BLaER1 (cell line): ENCODE measurements at regions not wholly inside any gene's neighbourhood (a gene's known extent, or its start where the extent isn't known, plus 50 kb on each side); places are given as distances from the start of the nearest gene placed in this dataset.
"Not testable (repeated sequence)": the region's sequence is repeated elsewhere in the genome, so short reads cannot be mapped to it uniquely, and the experiment has no call there.

ENCODE experiments used
- H3K27ac ChIP-seq: shearing (Covaris generic); formaldehyde crosslinking; 2 replicates; pipeline ENCODE4 v1.8.1; 2022
- H3K27me3 ChIP-seq: shearing (Covaris generic); formaldehyde crosslinking; 2 replicates; pipeline ENCODE4 v1.8.1; 2022
- H3K36me3 ChIP-seq: shearing (Covaris generic); formaldehyde crosslinking; 2 replicates; pipeline ENCODE4 v1.8.1; 2022
- H3K4me1 ChIP-seq: shearing (Covaris generic); formaldehyde crosslinking; 2 replicates; pipeline ENCODE4 v1.8.1; 2022
- H3K4me2 ChIP-seq: shearing (Covaris generic); formaldehyde crosslinking; 2 replicates; pipeline ENCODE4 v1.8.1; 2022
- H3K4me3 ChIP-seq: shearing (Covaris generic); formaldehyde crosslinking; 2 replicates; pipeline ENCODE4 v1.8.1; 2022
- H3K9ac ChIP-seq: shearing (Covaris generic); formaldehyde crosslinking; 2 replicates; pipeline ENCODE4 v1.8.1; 2022
- H3K9me3 ChIP-seq: shearing (Covaris generic); formaldehyde crosslinking; 2 replicates; pipeline ENCODE4 v1.8.1; 2022
- H4K20me1 ChIP-seq: shearing (Covaris generic); formaldehyde crosslinking; 2 replicates; pipeline ENCODE4 v1.8.1; 2022
- Cebpa-rat ChIP-seq: shearing (Covaris generic); IDR thresholded peaks from 2 replicates; pipeline ENCODE4 v1.8.1; 2022

DNA sequence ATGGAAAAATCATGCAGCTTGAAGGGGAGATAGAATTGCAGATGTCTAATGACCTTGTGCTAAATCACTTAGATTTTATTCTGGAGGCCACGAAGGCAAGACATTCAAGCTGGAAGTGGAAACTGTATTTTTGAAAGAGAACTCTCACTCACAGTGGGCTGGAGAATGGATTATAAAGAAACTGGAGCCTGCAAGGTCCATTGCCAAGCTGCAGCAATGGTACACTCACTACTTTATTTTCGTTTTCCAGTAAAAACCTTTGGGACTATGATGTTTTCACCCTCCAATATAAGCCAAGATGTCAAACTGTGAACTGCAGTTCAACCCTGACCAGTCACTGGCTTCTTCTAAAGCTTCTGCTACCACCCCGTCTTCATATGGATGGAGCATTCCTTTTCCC, 62.0 kb downstream of the SKIDA1 start:
- H3K27me3 ChIP-seq = no peaks in the 10 kb centered on the region
- H3K4me2 ChIP-seq = no peak overlapping the region
- H3K4me1 ChIP-seq = no peaks in the 10 kb centered on the region
- H3K27ac ChIP-seq = no peak overlapping the region
- H3K4me3 ChIP-seq = no peak overlapping the region
- no peak for TF ChIP-seq Cebpa-rat
- H3K9ac ChIP-seq = no peak overlapping the region
- H4K20me1 ChIP-seq = no peaks in the 10 kb centered on the region
- H3K9me3 ChIP-seq = no peaks in the 10 kb centered on the region
- H3K36me3 ChIP-seq = no peaks in the 10 kb centered on the region

DNA sequence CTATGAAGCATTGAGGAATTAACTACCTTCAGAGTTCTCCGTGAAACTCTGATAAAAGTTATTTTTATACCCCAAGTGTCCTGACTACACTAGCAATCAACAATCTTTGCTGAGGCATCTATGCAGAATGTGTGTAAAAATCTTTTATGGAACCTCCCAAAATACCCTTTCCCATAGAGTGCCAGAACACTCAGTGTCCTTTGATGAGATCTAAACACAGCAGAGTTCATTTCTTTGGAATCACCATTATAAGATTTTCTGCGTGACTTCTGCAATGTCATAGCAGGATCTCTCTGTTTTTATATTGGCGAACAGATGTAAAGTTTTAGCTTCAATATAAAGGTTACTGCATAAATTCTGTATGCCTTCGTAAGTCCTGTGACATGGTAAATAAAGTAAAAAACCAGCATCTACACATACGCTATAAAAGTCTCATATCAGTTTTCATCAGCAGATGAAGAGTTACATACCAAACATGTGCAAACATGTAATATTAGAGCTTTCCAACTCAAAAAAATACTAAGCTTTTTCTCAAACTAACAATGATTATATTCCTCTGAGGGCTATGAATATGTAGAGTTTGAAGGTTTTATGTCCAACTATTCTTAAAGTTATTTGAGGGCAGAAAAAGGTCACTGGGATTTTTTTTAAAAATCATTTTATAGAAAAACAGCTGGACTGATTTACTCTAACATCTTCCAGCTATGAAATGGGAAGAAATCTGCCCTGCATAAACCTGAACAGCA, 67.2 kb downstream of the SKIDA1 start:
- Histone ChIP-seq H3K9me3 (peaks cover 11% of the 10 kb centered on the region; the same call in 1 of the 2 replicates), H3K9ac (no peak overlapping the region), H3K4me3 (no peak overlapping the region), H3K4me1 (no peaks in the 10 kb centered on the region), H4K20me1 (no peaks in the 10 kb centered on the region), H3K27me3 (no peaks in the 10 kb centered on the region), H3K36me3 (no peaks in the 10 kb centered on the region), H3K27ac (no peak overlapping the region), H3K4me2 (no peak overlapping the region)
- TF ChIP-seq Cebpa-rat = no peak

DNA sequence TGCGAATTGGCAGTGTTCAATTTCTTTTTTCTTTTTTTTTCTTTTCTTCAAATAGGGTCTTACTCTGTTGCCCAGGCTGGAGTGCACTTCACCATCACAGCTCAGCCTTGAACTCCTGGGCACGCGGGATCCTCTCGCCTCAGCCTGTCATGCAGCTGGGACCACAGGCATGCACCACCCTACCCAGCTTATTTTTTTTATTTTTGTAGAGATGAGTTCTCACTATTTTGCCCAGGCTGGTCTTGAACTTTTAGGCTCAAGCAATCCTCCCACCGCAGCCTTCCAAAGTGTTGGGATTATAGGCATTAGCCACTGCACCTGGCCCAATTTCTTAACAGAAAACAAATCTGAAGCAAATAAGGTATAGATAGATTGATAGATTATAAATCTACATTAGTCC, 69.3 kb downstream of the SKIDA1 start:
- no peak for TF ChIP-seq Cebpa-rat
- Histone ChIP-seq H3K9me3 (peaks cover 11% of the 10 kb centered on the region; the same call in 1 of the 2 replicates), H3K4me1 (no peaks in the 10 kb centered on the region), H4K20me1 (no peaks in the 10 kb centered on the region), H3K36me3 (no peaks in the 10 kb centered on the region), H3K4me2 (no peak overlapping the region), H3K9ac (no peak overlapping the region), H3K4me3 (no peak overlapping the region), H3K27me3 (no peaks in the 10 kb centered on the region), H3K27ac (no peak overlapping the region)

- Histone ChIP-seq H3K4me2 (no peak overlapping the region), H3K9ac (no peak overlapping the region), H3K4me3 (no peak overlapping the region), H3K9me3 (peaks cover 11% of the 10 kb centered on the region; the same call in 1 of the 2 replicates), H3K36me3 (no peaks in the 10 kb centered on the region), H3K27me3 (no peaks in the 10 kb centered on the region), H4K20me1 (no peaks in the 10 kb centered on the region), H3K4me1 (no peaks in the 10 kb centered on the region), H3K27ac (no peak overlapping the region)
- TF ChIP-seq Cebpa-rat = no peak
These were observed 73.3 kb downstream of the SKIDA1 start for GRCh38 chr10:21452203-21452602.

- no peak overlapping the region for H3K9ac ChIP-seq
- H3K4me1 ChIP-seq = peaks cover under 1% of the 10 kb centered on the region; the same call in 1 of the 2 replicates
- no peaks in the 10 kb centered on the region for H3K36me3 ChIP-seq
- H3K9me3 ChIP-seq = no peaks in the 10 kb centered on the region
- TF ChIP-seq Cebpa-rat = no peak
- H3K4me2 ChIP-seq = no peak overlapping the region
- no peak overlapping the region for H3K27ac ChIP-seq
- H3K4me3 ChIP-seq = no peak overlapping the region
- H4K20me1 ChIP-seq = no peaks in the 10 kb centered on the region
- no peaks in the 10 kb centered on the region for H3K27me3 ChIP-seq
These were observed 76.1 kb downstream of the SKIDA1 start for GRCh38 chr10:21449288-21449966.

DNA sequence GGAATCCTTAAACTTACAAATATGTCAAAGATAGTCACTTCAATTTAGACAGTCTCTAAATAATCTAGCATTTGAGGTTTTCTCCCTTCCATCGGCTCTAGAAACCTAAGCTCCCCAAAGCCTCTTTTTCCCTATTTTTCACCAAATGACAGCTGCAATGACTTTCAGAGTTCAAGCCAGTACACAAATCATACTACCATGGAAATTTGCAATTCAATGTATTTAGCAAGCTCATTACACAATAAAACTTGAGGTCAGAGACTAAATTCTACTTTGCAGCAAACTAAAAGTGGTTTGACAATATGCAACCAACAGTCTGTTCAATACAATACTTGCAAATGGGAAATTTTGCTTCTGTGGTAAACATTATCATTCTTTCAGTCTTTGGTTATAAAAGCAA, 80.3 kb downstream of the SKIDA1 start:
- no peaks in the 10 kb centered on the region for H3K9me3 ChIP-seq
- peaks cover 4% of the 10 kb centered on the region for H3K4me1 ChIP-seq
- no peak overlapping the region for H3K27ac ChIP-seq
- no peaks in the 10 kb centered on the region for H3K36me3 ChIP-seq
- no peaks in the 10 kb centered on the region for H3K27me3 ChIP-seq
- no peak overlapping the region for H3K4me3 ChIP-seq
- H4K20me1 ChIP-seq = no peaks in the 10 kb centered on the region
- TF ChIP-seq Cebpa-rat = no peak
- H3K9ac ChIP-seq = no peak overlapping the region
- H3K4me2 ChIP-seq = no peak overlapping the region

GRCh38 chr10:21441625-21442024, 83.9 kb downstream of the SKIDA1 start:
- TF ChIP-seq Cebpa-rat = no peak
- H3K27ac ChIP-seq = no peak overlapping the region

DNA sequence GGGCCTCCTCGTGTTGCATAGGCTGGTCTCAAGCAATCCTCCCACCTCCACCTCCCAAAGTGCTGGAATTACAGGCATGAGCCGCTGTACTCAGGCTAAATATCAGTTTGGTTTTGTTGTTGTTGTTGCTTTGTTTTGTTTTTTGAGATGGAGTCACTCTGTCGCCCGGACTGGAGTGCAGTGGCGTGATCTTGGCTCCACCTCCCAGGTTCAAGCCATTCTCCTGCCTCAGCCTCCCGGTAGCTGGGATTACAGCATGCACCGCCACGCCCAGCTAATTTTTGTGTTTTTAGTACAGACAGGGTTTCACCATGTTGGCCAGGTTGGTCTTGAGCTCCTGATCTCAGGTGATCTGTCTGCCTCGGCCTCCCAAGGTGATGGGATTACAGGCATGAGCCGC, 86.6 kb downstream of the SKIDA1 start:
- not testable (repeated sequence) for H3K9ac ChIP-seq, H3K27me3 ChIP-seq, H3K27ac ChIP-seq, H4K20me1 ChIP-seq, H3K4me1 ChIP-seq, H3K9me3 ChIP-seq, H3K4me3 ChIP-seq, H3K4me2 ChIP-seq, H3K36me3 ChIP-seq

More at GRCh38 chr10:21441625-21442024, 83.9 kb downstream of the SKIDA1 start:
- Histone ChIP-seq H4K20me1 (no peaks in the 10 kb centered on the region), H3K36me3 (no peaks in the 10 kb centered on the region), H3K4me1 (peaks cover 4% of the 10 kb centered on the region), H3K9ac (no peak overlapping the region), H3K4me3 (no peak overlapping the region), H3K9me3 (no peaks in the 10 kb centered on the region), H3K4me2 (no peak overlapping the region), H3K27me3 (no peaks in the 10 kb centered on the region)

- H3K9me3 ChIP-seq = no peaks in the 10 kb centered on the region
- no peak overlapping the region for H3K4me2 ChIP-seq
- H3K27me3 ChIP-seq = no peaks in the 10 kb centered on the region
- no peak overlapping the region for H3K4me3 ChIP-seq
- no peak overlapping the region for H3K9ac ChIP-seq
- H3K36me3 ChIP-seq = no peaks in the 10 kb centered on the region
- no peak overlapping the region for H3K27ac ChIP-seq
- TF ChIP-seq Cebpa-rat = no peak
- H4K20me1 ChIP-seq = no peaks in the 10 kb centered on the region
- H3K4me1 ChIP-seq = no peaks in the 10 kb centered on the region
These were observed 87.6 kb downstream of the SKIDA1 start for GRCh38 chr10:21437770-21438382.

- Histone ChIP-seq H3K9ac (no peak overlapping the region), H3K4me1 (no peaks in the 10 kb centered on the region), H4K20me1 (no peaks in the 10 kb centered on the region), H3K27ac (no peak overlapping the region), H3K4me3 (no peak overlapping the region), H3K4me2 (no peak overlapping the region), H3K27me3 (no peaks in the 10 kb centered on the region), H3K36me3 (no peaks in the 10 kb centered on the region), H3K9me3 (peaks cover 16% of the 10 kb centered on the region)
- no peak for TF ChIP-seq Cebpa-rat
These were observed 93.2 kb downstream of the SKIDA1 start for GRCh38 chr10:21432266-21432665.
